GM12878 (cell line): ENCODE measurements at regions not wholly inside any gene's neighbourhood (a gene's known extent, or its start where the extent isn't known, plus 50 kb on each side); places are given as distances from the start of the nearest gene placed in this dataset.

Experiments used
- ATAC-seq: fragments of 200-7000 bp; cut with Tn5 transposase; 3 replicates; pipeline ENCODE4 v1.9.1; 2020; ENCODE audit warnings: mild to moderate bottlenecking, moderate library complexity
- BruUV-seq: library from RNA; stranded (reverse); fragments of 400-500 nt; replicated peaks from 2 replicates; lab custom pipeline; 2021; lab: Mats Ljungman, UMichigan
- CTCF ChIA-PET: fragments of 300-600 bp; sonication (Branson Sonifier 250); formaldehyde crosslinking; extraction: SDS; loops from one replicate; lab custom pipeline; 2021; ENCODE audit warnings: inconsistent platforms; lab: Yijun Ruan, JAX
- POLR2A ChIA-PET: fragments of 350-600 bp; formaldehyde crosslinking; extraction: SDS; loops from one replicate; lab custom pipeline; 2021; ENCODE audit warnings: inconsistent platforms; lab: Charles Lee
- RAD21 ChIA-PET: fragments of 300-600 bp; sonication (Branson Sonifier 250); formaldehyde crosslinking; loops from one replicate; lab custom pipeline; 2023; ENCODE audit warnings: antibody characterized with exemption; ENCODE audit not compliant: unreplicated experiment; lab: Charles Lee
- SMC1A ChIA-PET: fragments of 300-600 bp; sonication (Branson Sonifier 250); formaldehyde crosslinking; loops from one replicate; lab custom pipeline; 2023; ENCODE audit not compliant: unreplicated experiment, uncharacterized antibody; lab: Charles Lee
- DNase-seq: peaks from one replicate; pipeline ENCODE4 v3.0.0-alpha.2; 2011; ENCODE audit warnings: low read depth, low spot score
- FAIRE-seq: peaks from 3 replicates; lab custom pipeline; 2011; peaks lifted over from hg19 to GRCh38; lab: Jason Lieb, UNC
- H2AFZ ChIP-seq: 2 replicates; pipeline ENCODE4 v1.6.0; 2011; ENCODE audit warnings: low read depth, low read length, control low read depth; ENCODE audit not compliant: control insufficient read depth
- H3K27ac ChIP-seq: 2 replicates; pipeline ENCODE4 v1.5.1; 2011; ENCODE audit warnings: control low read depth; ENCODE audit not compliant: control insufficient read depth, insufficient read depth
- H3K27me3 ChIP-seq, 2 experiments: replicated peaks in 1 of 2; 2 replicates each; pipeline versions ENCODE4 v1.6.0 to v1.6.1; 2011; ENCODE audit warnings: low read length in 1 of 2; ENCODE audit not compliant: control insufficient read depth in 2 of 2, insufficient read depth in 2 of 2
- H3K36me3 ChIP-seq, 2 experiments: 2 replicates each; pipeline ENCODE4 v1.5.1; 2011; ENCODE audit warnings: low read length in 1 of 2; ENCODE audit not compliant: control insufficient read depth in 2 of 2, insufficient read depth in 2 of 2
- H3K4me1 ChIP-seq: 2 replicates; pipeline ENCODE4 v1.6.1; 2011; ENCODE audit warnings: mild to moderate bottlenecking, low read length, moderate library complexity, mixed read lengths; ENCODE audit not compliant: control insufficient read depth, insufficient read depth
- H3K4me2 ChIP-seq: 2 replicates; pipeline ENCODE4 v1.6.0; 2011; ENCODE audit warnings: control low read depth; ENCODE audit not compliant: control insufficient read depth, insufficient read depth
- H3K4me3 ChIP-seq: fragments of 200-600 bp; sonication (generic); 2 replicates; pipeline ENCODE4 v1.5.1; 2016
- H3K79me2 ChIP-seq: 2 replicates; pipeline ENCODE4 v1.6.0; 2011; ENCODE audit warnings: low read length; ENCODE audit not compliant: control insufficient read depth, insufficient read depth
- H3K9ac ChIP-seq: 2 replicates; pipeline ENCODE4 v1.8.0; 2011; ENCODE audit warnings: low read length, control low read depth, mixed read lengths; ENCODE audit not compliant: control insufficient read depth, insufficient read depth
- H3K9me3 ChIP-seq: replicated peaks from 3 replicates; pipeline ENCODE4 v1.5.1; 2011; ENCODE audit warnings: mild to moderate bottlenecking, low read length; ENCODE audit not compliant: control insufficient read depth, insufficient read depth
- H4K20me1 ChIP-seq: 2 replicates; pipeline ENCODE4 v1.6.0; 2011; ENCODE audit not compliant: control insufficient read depth, insufficient read depth
- BCL11A ChIP-seq: IDR thresholded peaks from 2 replicates; pipeline ENCODE4 v1.6.1; 2011; ENCODE audit warnings: low read depth, low read length
- ELK1 ChIP-seq: IDR thresholded peaks from 2 replicates; pipeline ENCODE4 v1.6.1; 2012; ENCODE audit warnings: low read depth, low read length, improper control_type of control experiment
- MXI1 ChIP-seq: fragments of 150-350 bp; IDR thresholded peaks from 2 replicates; pipeline ENCODE4 v1.6.1; 2011; ENCODE audit warnings: low read depth, mild to moderate bottlenecking, inconsistent platforms, low read length, improper control_type of control experiment
- PAX5 ChIP-seq: IDR thresholded peaks from 2 replicates; pipeline ENCODE4 v1.6.1; 2011; ENCODE audit warnings: low read depth, low read length, borderline replicate concordance
- PAX8 ChIP-seq: fragments of 450-650 bp; IDR thresholded peaks from 2 replicates; pipeline ENCODE4 v1.6.1; 2017; ENCODE audit warnings: mild to moderate bottlenecking, moderate library complexity
- POLR2AphosphoS2 ChIP-seq: IDR thresholded peaks from 2 replicates; pipeline ENCODE4 v1.6.1; 2011; ENCODE audit warnings: low read depth, mild to moderate bottlenecking, low read length, improper control_type of control experiment, moderate library complexity
- RFX5 ChIP-seq: IDR thresholded peaks from 2 replicates; pipeline ENCODE4 v1.6.1; 2011; ENCODE audit warnings: low read depth, low read length, improper control_type of control experiment
- YY1 ChIP-seq: IDR thresholded peaks from 2 replicates; pipeline ENCODE4 v1.6.1; 2011; ENCODE audit warnings: low read depth, mild to moderate bottlenecking, low read length
- WGBS: methylation state at CpG from one replicate; pipeline ENCODE4 v1.1.6; 2016; ENCODE audit warnings: low lambda C conversion rate; ENCODE audit not compliant: insufficient replicate concordance, insufficient coverage; ENCODE audit errors: missing lambda C conversion rate; 5-methylcytosine and 5-hydroxymethylcytosine counted together
- in situ Hi-C: fragments of 300-500 bp; cut with MboI; formaldehyde crosslinking; loops from 9 replicates; pipeline ENCODE4 v1.14.3; 2018; ENCODE audit warnings: mixed read lengths
- intact Hi-C: fragments of 100-400 bp; cut with micrococcal nuclease; formaldehyde crosslinking; loops from one replicate; pipeline ENCODE4 v1.14.2; 2022; ENCODE audit not compliant: unreplicated experiment
- TF ChIP-seq, protein P1 (sequence below): fragments of 450-650 bp; IDR thresholded peaks from 2 replicates; pipeline ENCODE4 v1.6.1; 2018; ENCODE audit warnings: borderline replicate concordance, mild to moderate bottlenecking; ENCODE audit not compliant: partially characterized antibody

DNA sequence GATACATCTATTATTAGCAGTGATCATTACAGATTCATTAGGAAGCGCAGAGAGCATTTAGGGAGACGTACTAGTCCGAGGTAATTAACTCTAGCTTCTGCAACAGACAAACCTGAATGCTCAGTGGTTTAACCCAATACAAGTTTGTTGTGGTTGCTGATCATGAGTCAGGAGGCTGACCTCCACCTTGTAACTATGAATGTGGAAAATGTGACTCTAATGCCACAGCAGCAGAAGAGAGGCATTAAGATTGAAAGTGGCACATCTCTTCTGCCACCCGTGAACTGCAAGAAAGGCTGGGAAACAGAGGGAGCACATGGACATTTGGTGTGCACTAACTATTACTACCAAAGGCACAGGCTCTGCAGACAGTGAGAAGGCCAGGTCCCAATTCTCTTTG lies 71.2 kb upstream of the C3orf80 start:
- ChIA-PET CTCF (no interaction called here), SMC1A (interaction anchor here (0.5 kb wide), 1 partner anchor 833 kb away, joined by 3 read pairs; no protein-coding TSS in a partner anchor), RAD21 (no interaction called here), POLR2A (no interaction called here)
- Histone ChIP-seq H3K27ac (no peak overlapping the region), H4K20me1 (no peaks in the 10 kb centered on the region), H3K9ac (no peak overlapping the region), H3K4me1 (no peaks in the 10 kb centered on the region), H3K79me2 (no peaks in the 10 kb centered on the region), H3K4me3 (no peak overlapping the region), H3K36me3 (no peaks in the 10 kb centered on the region), H3K9me3 (no peaks in the 10 kb centered on the region), H3K27me3 (no peaks in the 10 kb centered on the region), H3K4me2 (no peak overlapping the region), H2AFZ (no peak overlapping the region)
- DNase-seq (no peak), ATAC-seq (no peak; the same call in 2 of the 3 replicates), FAIRE-seq (no peak)
- 19% methylated on average over 4 of the region's 4 CpGs for WGBS
- TF ChIP-seq RFX5 (no peak), YY1 (no peak), PAX8 (no peak), ELK1 (no peak), PAX5 (no peak), MXI1 (no peak)
- intact Hi-C loops, result no loop called here
- BruUV-seq, result no TSS peak
- in situ Hi-C loops, result no loop called here

GRCh38 chr3:160154596-160154995 lies 70.6 kb upstream of the C3orf80 start:
- Histone ChIP-seq H3K27me3 (no peaks in the 10 kb centered on the region), H3K27ac (no peak overlapping the region), H4K20me1 (no peaks in the 10 kb centered on the region), H3K9me3 (no peaks in the 10 kb centered on the region), H3K4me2 (no peak overlapping the region), H3K4me1 (no peaks in the 10 kb centered on the region), H3K36me3 (no peaks in the 10 kb centered on the region), H3K9ac (no peak overlapping the region), H3K79me2 (no peaks in the 10 kb centered on the region), H2AFZ (no peak overlapping the region), H3K4me3 (no peak overlapping the region)
- TF ChIP-seq BCL11A (no peak), POLR2AphosphoS2 (no peak)
- TF ChIP-seq, protein P1, sequence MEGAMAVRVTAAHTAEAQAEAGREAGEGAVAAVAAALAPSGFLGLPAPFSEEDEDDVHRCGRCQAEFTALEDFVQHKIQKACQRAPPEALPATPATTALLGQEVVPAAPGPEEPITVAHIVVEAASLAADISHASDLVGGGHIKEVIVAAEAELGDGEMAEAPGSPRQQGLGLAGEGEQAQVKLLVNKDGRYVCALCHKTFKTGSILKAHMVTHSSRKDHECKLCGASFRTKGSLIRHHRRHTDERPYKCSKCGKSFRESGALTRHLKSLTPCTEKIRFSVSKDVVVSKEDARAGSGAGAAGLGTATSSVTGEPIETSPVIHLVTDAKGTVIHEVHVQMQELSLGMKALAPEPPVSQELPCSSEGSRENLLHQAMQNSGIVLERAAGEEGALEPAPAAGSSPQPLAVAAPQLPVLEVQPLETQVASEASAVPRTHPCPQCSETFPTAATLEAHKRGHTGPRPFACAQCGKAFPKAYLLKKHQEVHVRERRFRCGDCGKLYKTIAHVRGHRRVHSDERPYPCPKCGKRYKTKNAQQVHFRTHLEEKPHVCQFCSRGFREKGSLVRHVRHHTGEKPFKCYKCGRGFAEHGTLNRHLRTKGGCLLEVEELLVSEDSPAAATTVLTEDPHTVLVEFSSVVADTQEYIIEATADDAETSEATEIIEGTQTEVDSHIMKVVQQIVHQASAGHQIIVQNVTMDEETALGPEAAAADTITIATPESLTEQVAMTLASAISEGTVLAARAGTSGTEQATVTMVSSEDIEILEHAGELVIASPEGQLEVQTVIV, result no peak
- SMC1A ChIA-PET, result no interaction called here
- ATAC-seq, result no peak
- CTCF ChIA-PET, result no interaction called here
- RAD21 ChIA-PET, result no interaction called here
- in situ Hi-C loops (no loop called here), intact Hi-C loops (no loop called here)
- POLR2A ChIA-PET, result no interaction called here
- WGBS, result 16% methylated on average over 2 of the region's 2 CpGs
- BruUV-seq, result no TSS peak
- FAIRE-seq, result no peak
- no peak for DNase-seq
